ENCODE measurements at regions not wholly inside any gene's neighbourhood (a gene's known extent, or its start where the extent isn't known, plus 50 kb on each side); places are given as distances from the start of the nearest gene placed in this dataset.

DNA sequence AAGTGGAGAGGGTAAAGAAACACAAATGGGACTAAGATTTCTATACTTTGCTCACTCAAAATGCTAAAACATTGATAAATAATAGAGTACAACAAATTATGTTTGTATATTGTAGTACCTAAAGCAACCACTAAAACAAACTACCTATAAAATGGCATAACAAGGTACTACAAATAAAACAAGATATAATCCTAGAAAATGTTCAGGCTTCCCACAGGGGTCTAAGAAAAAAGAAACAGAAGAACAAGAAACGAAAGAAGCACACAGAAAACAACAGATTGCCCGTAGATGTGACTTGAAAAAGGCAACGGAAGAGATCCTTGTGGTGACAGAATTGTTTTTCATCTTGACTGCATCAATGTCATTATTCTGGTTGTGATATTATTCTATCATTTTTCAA is 63.3 kb upstream of the ADGRL4 start:
- Histone ChIP-seq H3K36me3 (ENCODE audit: control insufficient read depth, insufficient read depth, low read length) (no peaks in the 10 kb centered on the region), H3K4me3 (ENCODE audit: extremely low read depth, insufficient read depth, low read length, poor library complexity, severe bottlenecking) (no peak overlapping the region), H3K4me1 (ENCODE audit: control insufficient read depth, insufficient read depth, low read length, poor library complexity, severe bottlenecking) (no peaks in the 10 kb centered on the region), H3K9me3 (ENCODE audit: control insufficient read depth, low read length) (no peaks in the 10 kb centered on the region), H3K27ac (ENCODE audit: low read depth, low read length, severe bottlenecking) (no peak overlapping the region)
- 85 to 86% methylated on average over 2 to 3 of the region's 3 CpGs for WGBS, 2 experiments (ENCODE audit: insufficient coverage in 2 of 2)

DNA sequence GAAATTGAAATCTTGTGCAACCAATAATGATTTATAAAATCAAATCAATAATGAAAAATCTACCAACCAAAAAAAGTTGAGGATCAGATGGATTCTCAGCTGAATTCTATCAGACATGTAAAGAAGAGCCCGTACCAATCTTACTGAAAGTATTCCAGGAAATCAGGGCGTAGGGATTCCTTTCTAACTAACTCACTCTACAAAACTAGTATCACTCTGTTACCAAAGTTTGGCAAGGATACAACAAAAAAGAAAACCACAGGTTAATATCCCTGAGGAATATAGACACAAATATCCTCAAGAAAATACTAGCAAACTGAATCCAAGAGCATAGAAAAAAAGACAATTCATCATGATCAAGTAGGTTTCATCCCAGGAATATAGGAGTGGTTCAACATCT is 52.8 kb upstream of the ADGRL4 start:
- Histone ChIP-seq H3K4me3 (ENCODE audit: extremely low read depth, insufficient read depth, low read length, poor library complexity, severe bottlenecking) (no peak overlapping the region), H3K9me3 (ENCODE audit: control insufficient read depth, low read length) (peaks cover 3% of the 10 kb centered on the region), H3K4me1 (ENCODE audit: control insufficient read depth, insufficient read depth, low read length, poor library complexity, severe bottlenecking) (no peaks in the 10 kb centered on the region), H3K36me3 (ENCODE audit: control insufficient read depth, insufficient read depth, low read length) (no peaks in the 10 kb centered on the region), H3K27ac (ENCODE audit: low read depth, low read length, severe bottlenecking) (no peak overlapping the region)
- WGBS, 2 experiments (ENCODE audit: insufficient coverage in 2 of 2): 100% methylated on average over 1 of the region's 2 CpGs; no CpG with 5 or more reads in 1 of the 2 experiments
